IPS DF 6.9 (cell line): ENCODE measurements at regions not wholly inside any gene's neighbourhood (a gene's known extent, or its start where the extent isn't known, plus 50 kb on each side); places are given as distances from the start of the nearest gene placed in this dataset.

Experiments used
- DNase-seq: peaks from one replicate; pipeline ENCODE4 v3.0.0-alpha.2; 2013; ENCODE audit warnings: low read depth, low spot score
- H3K27ac ChIP-seq: one replicate; pipeline ENCODE4 v1.5.1; 2013; ENCODE audit warnings: low read length, control low read depth
- H3K27me3 ChIP-seq: 2 replicates; pipeline ENCODE4 v1.6.1; 2013; ENCODE audit warnings: mild to moderate bottlenecking, low read length; ENCODE audit not compliant: control insufficient read depth, insufficient read depth
- H3K36me3 ChIP-seq: 2 replicates; pipeline ENCODE4 v1.6.1; 2013; ENCODE audit warnings: low read length; ENCODE audit not compliant: control insufficient read depth, insufficient read depth
- H3K4me1 ChIP-seq: 2 replicates; pipeline ENCODE4 v1.6.1; 2013; ENCODE audit warnings: low read length; ENCODE audit not compliant: control insufficient read depth, insufficient read depth
- H3K4me3 ChIP-seq: 2 replicates; pipeline ENCODE4 v1.5.1; 2013; ENCODE audit warnings: mild to moderate bottlenecking, low read length
- H3K9me3 ChIP-seq: 2 replicates; pipeline ENCODE4 v1.6.1; 2013; ENCODE audit warnings: low read length, inconsistent platforms; ENCODE audit not compliant: control insufficient read depth, insufficient read depth
- WGBS: extraction: QIAGEN DNeasy Blood & Tissue Kit; methylation state at CpG from one replicate; pipeline ENCODE4 v1.1.7; 2013; ENCODE audit warnings: mixed read lengths, missing lambda C conversion rate; ENCODE audit not compliant: insufficient read length, insufficient coverage; 5-methylcytosine and 5-hydroxymethylcytosine counted together

GRCh38 chr7:18445483-18445882, 50.1 kb upstream of the HDAC9 start:
- no peaks in the 10 kb centered on the region for H3K36me3 ChIP-seq
- DNase-seq, result no peak
- no peaks in the 10 kb centered on the region for H3K9me3 ChIP-seq
- no peaks in the 10 kb centered on the region for H3K27me3 ChIP-seq
- no peak overlapping the region for H3K27ac ChIP-seq
- no peaks in the 10 kb centered on the region for H3K4me1 ChIP-seq
- H3K4me3 ChIP-seq, result no peak overlapping the region
- no CpG with 5 or more reads among the region's 3 CpGs for WGBS
